MM.1S (cell line): ENCODE measurements at regions not wholly inside any gene's neighbourhood (a gene's known extent, or its start where the extent isn't known, plus 50 kb on each side); places are given as distances from the start of the nearest gene placed in this dataset.

Experiments
- CTCF ChIP-seq: fragments of 300-600 bp; sonication (generic); IDR thresholded peaks from 2 replicates; pipeline ENCODE4 v1.5.1; 2016; ENCODE audit warnings: antibody characterized with exemption, low read length, mixed read lengths
- EZH2 ChIP-seq: fragments of 300-600 bp; sonication (generic); optimal IDR thresholded peaks from 2 replicates; pipeline ENCODE3; 2017; ENCODE audit warnings: low read depth, mild to moderate bottlenecking, antibody characterized with exemption, low read length, mixed read lengths
- EZH2phosphoT487 ChIP-seq: fragments of 300-600 bp; sonication (generic); IDR thresholded peaks from 2 replicates; pipeline ENCODE4 v1.6.1; 2018; ENCODE audit warnings: antibody characterized with exemption, low read length

- TF ChIP-seq EZH2phosphoT487 = no peak
- no peak for TF ChIP-seq CTCF
- TF ChIP-seq EZH2 = no peak
Observed at GRCh38 chr3:157856078-157856939, 249.9 kb downstream of the SHOX2 start.
